ENCODE measurements at regions not wholly inside any gene's neighbourhood (a gene's known extent, or its start where the extent isn't known, plus 50 kb on each side); places are given as distances from the start of the nearest gene placed in this dataset.

- TF ChIP-seq POLR2A (IDR thresholded peaks at IDR 0.05) (no peak), CTCF (IDR thresholded peaks at IDR 0.05) (no peak)
Measured at GRCh38 chr3:178159691-178160220, 376.5 kb upstream of the KCNMB2 start.

Data from thyroid gland (tissue), 4 donors.